HEK293 (cell line): ENCODE measurements at regions not wholly inside any gene's neighbourhood (a gene's known extent, or its start where the extent isn't known, plus 50 kb on each side); places are given as distances from the start of the nearest gene placed in this dataset.
A peak's percentile ranks its signal among the peaks of the same experiment; 100 is the strongest.

Experiments used
- CTCF ChIA-PET: fragments of 350-600 bp; formaldehyde crosslinking; extraction: SDS; loops from one replicate; lab custom pipeline; 2021; ENCODE audit warnings: antibody characterized with exemption; lab: Yijun Ruan, JAX
- POLR2A ChIA-PET: fragments of 300-600 bp; formaldehyde crosslinking; extraction: SDS; loops from one replicate; lab custom pipeline; 2020; ENCODE audit warnings: antibody characterized with exemption, inconsistent platforms; lab: Yijun Ruan, JAX
- H3K27ac ChIP-seq: fragments of 200-500 bp; sonication (Bioruptor generic); 2 replicates; pipeline ENCODE4 v1.5.1; 2014; ENCODE audit warnings: low read depth, low read length, control low read depth, inconsistent platforms; ENCODE audit errors: extremely low read depth
- H3K36me3 ChIP-seq, 2 experiments: fragments of 200-500 bp in 1 of 2; sonication (Bioruptor generic) in 1 of 2; 1 replicate in 1 of 2; 2 replicates in 1 of 2; pipeline ENCODE4 v1.5.1; 2014 to 2017; ENCODE audit warnings: inconsistent platforms in 2 of 2, low read length in 2 of 2; ENCODE audit not compliant: control insufficient read depth in 2 of 2, insufficient read depth in 1 of 2
- H3K4me1 ChIP-seq: fragments of 200-500 bp; sonication (Bioruptor generic); 2 replicates; pipeline ENCODE4 v1.5.1; 2014; ENCODE audit warnings: mild to moderate bottlenecking, low read length, inconsistent platforms; ENCODE audit not compliant: control insufficient read depth, insufficient read depth
- H3K4me3 ChIP-seq: 2 replicates; pipeline ENCODE4 v1.5.1; 2011; ENCODE audit warnings: low read depth, mild to moderate bottlenecking, control low read depth, low read length, moderate library complexity
- H3K9me3 ChIP-seq: fragments of 200-500 bp; sonication (Bioruptor generic); 2 replicates; pipeline ENCODE4 v1.5.1; 2014; ENCODE audit warnings: low read depth, low read length, inconsistent platforms; ENCODE audit not compliant: control insufficient read depth, insufficient read depth
- GFI1B ChIP-seq: fragments of 450-650 bp; formaldehyde crosslinking; IDR thresholded peaks from 2 replicates; pipeline ENCODE4 v1.5.1; 2016; ENCODE audit warnings: missing biosample characterization, missing genetic modification characterization
- HOXA7 ChIP-seq: sonication (generic); formaldehyde crosslinking; IDR thresholded peaks from 2 replicates; pipeline ENCODE4 v1.8.1; 2022; ENCODE audit warnings: missing genetic modification reagents, borderline replicate concordance
- IKZF3 ChIP-seq: fragments of 450-650 bp; IDR thresholded peaks from 2 replicates; pipeline ENCODE4 v1.5.0; 2018; ENCODE audit warnings: missing biosample characterization, mild to moderate bottlenecking, missing genetic modification characterization, moderate library complexity
- INSM2 ChIP-seq: fragments of 450-650 bp; formaldehyde crosslinking; IDR thresholded peaks from 2 replicates; pipeline ENCODE4 v1.5.1; 2016; ENCODE audit warnings: missing biosample characterization, missing genetic modification characterization
- KLF8 ChIP-seq: fragments of 450-650 bp; formaldehyde crosslinking; IDR thresholded peaks from 2 replicates; pipeline ENCODE4 v1.5.1; 2016; ENCODE audit warnings: missing biosample characterization, missing genetic modification characterization
- OVOL3 ChIP-seq: fragments of 450-650 bp; formaldehyde crosslinking; IDR thresholded peaks from 2 replicates; pipeline ENCODE4 v1.5.1; 2016; ENCODE audit warnings: missing biosample characterization, missing genetic modification characterization
- SCRT1 ChIP-seq: fragments of 450-650 bp; formaldehyde crosslinking; IDR thresholded peaks from 2 replicates; pipeline ENCODE4 v1.5.1; 2016; ENCODE audit warnings: missing biosample characterization, missing genetic modification characterization, borderline replicate concordance
- SCRT2 ChIP-seq: fragments of 450-650 bp; formaldehyde crosslinking; IDR thresholded peaks from 2 replicates; pipeline ENCODE4 v1.5.1; 2016; ENCODE audit warnings: missing biosample characterization, missing genetic modification characterization
- ZBTB20 ChIP-seq: fragments of 450-650 bp; formaldehyde crosslinking; IDR thresholded peaks from 2 replicates; pipeline ENCODE4 v1.5.1; 2016; ENCODE audit warnings: missing biosample characterization, missing genetic modification characterization
- ZBTB6 ChIP-seq: fragments of 450-650 bp; formaldehyde crosslinking; IDR thresholded peaks from 2 replicates; pipeline ENCODE4 v1.5.1; 2017; ENCODE audit warnings: missing biosample characterization, missing genetic modification characterization
- ZFP37 ChIP-seq: fragments of 450-650 bp; formaldehyde crosslinking; IDR thresholded peaks from 2 replicates; pipeline ENCODE4 v1.5.1; 2016; ENCODE audit warnings: missing biosample characterization, missing genetic modification characterization
- ZFP41 ChIP-seq: fragments of 450-650 bp; formaldehyde crosslinking; IDR thresholded peaks from 2 replicates; pipeline ENCODE4 v1.5.1; 2016; ENCODE audit warnings: missing biosample characterization, missing genetic modification characterization, borderline replicate concordance
- ZNF302 ChIP-seq: fragments of 450-650 bp; formaldehyde crosslinking; IDR thresholded peaks from 2 replicates; pipeline ENCODE4 v1.5.1; 2016; ENCODE audit warnings: missing biosample characterization, missing genetic modification characterization, low read depth
- ZNF366 ChIP-seq: fragments of 450-650 bp; formaldehyde crosslinking; conservative IDR thresholded peaks from 2 replicates; pipeline ENCODE4 v1.5.1; 2016; ENCODE audit warnings: missing biosample characterization, missing genetic modification characterization
- ZNF404 ChIP-seq: fragments of 450-650 bp; formaldehyde crosslinking; IDR thresholded peaks from 2 replicates; pipeline ENCODE4 v1.5.1; 2017; ENCODE audit warnings: missing biosample characterization, missing genetic modification characterization
- ZNF426 ChIP-seq: fragments of 450-650 bp; formaldehyde crosslinking; IDR thresholded peaks from 2 replicates; pipeline ENCODE4 v1.5.1; 2017; ENCODE audit warnings: missing biosample characterization, missing genetic modification characterization, mild to moderate bottlenecking, inconsistent platforms, moderate library complexity
- ZNF558 ChIP-seq: fragments of 450-650 bp; formaldehyde crosslinking; IDR thresholded peaks from 2 replicates; pipeline ENCODE4 v1.5.1; 2016; ENCODE audit warnings: missing biosample characterization, missing genetic modification characterization
- ZNF561 ChIP-seq: fragments of 450-650 bp; IDR thresholded peaks from 2 replicates; pipeline ENCODE4 v1.5.1; 2018; ENCODE audit warnings: missing biosample characterization, missing genetic modification characterization, borderline replicate concordance
- ZNF654 ChIP-seq: fragments of 450-650 bp; formaldehyde crosslinking; IDR thresholded peaks from 2 replicates; pipeline ENCODE4 v1.5.1; 2016; ENCODE audit warnings: low read depth, missing biosample characterization, missing genetic modification characterization
- ZNF785 ChIP-seq: fragments of 450-650 bp; formaldehyde crosslinking; IDR thresholded peaks from 2 replicates; pipeline ENCODE4 v1.5.1; 2016; ENCODE audit warnings: missing biosample characterization, missing genetic modification characterization
- ZSCAN23 ChIP-seq: fragments of 450-650 bp; formaldehyde crosslinking; IDR thresholded peaks from 2 replicates; pipeline ENCODE4 v1.5.1; 2016; ENCODE audit warnings: missing biosample characterization, missing genetic modification characterization
- TF ChIP-seq, protein P1 (sequence below): fragments of 450-650 bp; formaldehyde crosslinking; IDR thresholded peaks from 2 replicates; pipeline ENCODE4 v1.5.1; 2016; ENCODE audit warnings: missing biosample characterization, missing genetic modification characterization
- TF ChIP-seq, protein P2 (sequence below): fragments of 450-650 bp; IDR thresholded peaks from 2 replicates; pipeline ENCODE4 v1.5.1; 2018; ENCODE audit warnings: missing biosample characterization, mild to moderate bottlenecking, missing genetic modification characterization
- TF ChIP-seq, protein P3 (sequence below): fragments of 450-650 bp; formaldehyde crosslinking; IDR thresholded peaks from 2 replicates; pipeline ENCODE4 v1.5.1; 2016; ENCODE audit warnings: missing biosample characterization, missing genetic modification characterization

DNA sequence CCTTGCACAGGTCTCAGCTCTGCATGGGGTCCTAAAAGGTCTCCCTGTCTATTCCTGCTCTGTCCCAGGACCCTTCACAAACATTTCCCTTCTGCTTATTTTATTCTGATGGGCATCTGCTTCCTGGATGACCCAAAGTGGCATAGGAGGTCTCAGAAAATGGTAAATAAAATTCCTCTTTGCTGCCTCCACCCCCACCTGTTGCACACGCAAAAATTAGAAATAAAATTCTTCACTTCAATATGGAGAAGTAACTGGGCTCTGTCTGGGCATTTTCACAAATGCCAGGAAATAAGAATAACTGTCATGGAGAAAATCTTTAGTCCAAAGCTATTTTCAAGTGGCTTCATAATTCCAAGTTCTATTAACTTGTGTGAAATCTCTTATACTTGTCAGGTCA, 106.6 kb upstream of the MAP1B start:
- ChIA-PET POLR2A (interaction anchor here (0.6 kb wide), 1 partner anchor 25 kb away, joined by 6 read pairs; no protein-coding TSS in a partner anchor), CTCF (no interaction called here)
- Histone ChIP-seq H3K4me1 (no peaks in the 10 kb centered on the region), H3K27ac (no peak overlapping the region), H3K4me3 (no peak overlapping the region), H3K36me3 (no peaks in the 10 kb centered on the region), H3K9me3 (no peaks in the 10 kb centered on the region)
- TF ChIP-seq, protein P1, sequence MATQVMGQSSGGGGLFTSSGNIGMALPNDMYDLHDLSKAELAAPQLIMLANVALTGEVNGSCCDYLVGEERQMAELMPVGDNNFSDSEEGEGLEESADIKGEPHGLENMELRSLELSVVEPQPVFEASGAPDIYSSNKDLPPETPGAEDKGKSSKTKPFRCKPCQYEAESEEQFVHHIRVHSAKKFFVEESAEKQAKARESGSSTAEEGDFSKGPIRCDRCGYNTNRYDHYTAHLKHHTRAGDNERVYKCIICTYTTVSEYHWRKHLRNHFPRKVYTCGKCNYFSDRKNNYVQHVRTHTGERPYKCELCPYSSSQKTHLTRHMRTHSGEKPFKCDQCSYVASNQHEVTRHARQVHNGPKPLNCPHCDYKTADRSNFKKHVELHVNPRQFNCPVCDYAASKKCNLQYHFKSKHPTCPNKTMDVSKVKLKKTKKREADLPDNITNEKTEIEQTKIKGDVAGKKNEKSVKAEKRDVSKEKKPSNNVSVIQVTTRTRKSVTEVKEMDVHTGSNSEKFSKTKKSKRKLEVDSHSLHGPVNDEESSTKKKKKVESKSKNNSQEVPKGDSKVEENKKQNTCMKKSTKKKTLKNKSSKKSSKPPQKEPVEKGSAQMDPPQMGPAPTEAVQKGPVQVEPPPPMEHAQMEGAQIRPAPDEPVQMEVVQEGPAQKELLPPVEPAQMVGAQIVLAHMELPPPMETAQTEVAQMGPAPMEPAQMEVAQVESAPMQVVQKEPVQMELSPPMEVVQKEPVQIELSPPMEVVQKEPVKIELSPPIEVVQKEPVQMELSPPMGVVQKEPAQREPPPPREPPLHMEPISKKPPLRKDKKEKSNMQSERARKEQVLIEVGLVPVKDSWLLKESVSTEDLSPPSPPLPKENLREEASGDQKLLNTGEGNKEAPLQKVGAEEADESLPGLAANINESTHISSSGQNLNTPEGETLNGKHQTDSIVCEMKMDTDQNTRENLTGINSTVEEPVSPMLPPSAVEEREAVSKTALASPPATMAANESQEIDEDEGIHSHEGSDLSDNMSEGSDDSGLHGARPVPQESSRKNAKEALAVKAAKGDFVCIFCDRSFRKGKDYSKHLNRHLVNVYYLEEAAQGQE (tag by site-specific recombination), result no peak
- TF ChIP-seq ZNF558 (tag by site-specific recombination) (no peak), SCRT2 (peak; percentile 88), SCRT1 (tag by site-specific recombination) (peak; percentile 54), ZNF404 (no peak), IKZF3 (tag by site-specific recombination) (no peak), ZNF561 (tag by site-specific recombination) (no peak)
- TF ChIP-seq, protein P2, sequence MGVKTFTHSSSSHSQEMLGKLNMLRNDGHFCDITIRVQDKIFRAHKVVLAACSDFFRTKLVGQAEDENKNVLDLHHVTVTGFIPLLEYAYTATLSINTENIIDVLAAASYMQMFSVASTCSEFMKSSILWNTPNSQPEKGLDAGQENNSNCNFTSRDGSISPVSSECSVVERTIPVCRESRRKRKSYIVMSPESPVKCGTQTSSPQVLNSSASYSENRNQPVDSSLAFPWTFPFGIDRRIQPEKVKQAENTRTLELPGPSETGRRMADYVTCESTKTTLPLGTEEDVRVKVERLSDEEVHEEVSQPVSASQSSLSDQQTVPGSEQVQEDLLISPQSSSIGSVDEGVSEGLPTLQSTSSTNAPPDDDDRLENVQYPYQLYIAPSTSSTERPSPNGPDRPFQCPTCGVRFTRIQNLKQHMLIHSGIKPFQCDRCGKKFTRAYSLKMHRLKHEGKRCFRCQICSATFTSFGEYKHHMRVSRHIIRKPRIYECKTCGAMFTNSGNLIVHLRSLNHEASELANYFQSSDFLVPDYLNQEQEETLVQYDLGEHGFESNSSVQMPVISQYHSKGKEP (tag by site-specific recombination), result no peak

DNA sequence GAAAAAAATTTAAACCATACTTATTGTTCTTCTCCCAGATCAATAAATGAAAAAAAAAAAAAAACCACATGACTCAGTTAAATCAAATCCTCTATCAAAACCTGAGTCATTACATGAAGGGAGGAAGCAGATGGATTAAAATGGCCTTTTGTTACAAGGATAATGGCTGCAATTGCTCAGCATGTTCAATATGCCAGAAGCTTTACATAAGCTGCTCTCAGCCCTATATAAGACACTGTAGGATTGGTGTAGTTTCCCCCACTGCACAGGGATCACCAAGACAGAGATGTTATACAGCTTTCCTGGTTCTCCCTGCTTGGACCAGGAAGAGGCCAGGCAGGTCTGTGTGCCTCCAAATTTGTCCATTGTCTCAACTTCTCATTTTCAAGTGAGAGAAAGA, 101.6 kb upstream of the MAP1B start:
- no peak overlapping the region for H3K27ac ChIP-seq
- ChIA-PET CTCF (interaction anchor here (0.7 kb wide), 1 partner anchor 301 kb away, joined by 4 read pairs; no protein-coding TSS in a partner anchor), POLR2A (no interaction called here)
- TF ChIP-seq OVOL3 (no peak), ZNF426 (tag by site-specific recombination) (no peak), ZNF654 (tag by site-specific recombination) (no peak), ZNF785 (tag by site-specific recombination) (no peak), ZBTB20 (peak; percentile 31; the same call in 1 of the 2 replicates), ZSCAN23 (no peak), ZBTB6 (tag by site-specific recombination) (no peak), KLF8 (no peak)
- no peak overlapping the region for H3K4me3 ChIP-seq
- no peaks in the 10 kb centered on the region for H3K36me3 ChIP-seq
- no peaks in the 10 kb centered on the region for H3K9me3 ChIP-seq
- H3K4me1 ChIP-seq, result no peaks in the 10 kb centered on the region

DNA sequence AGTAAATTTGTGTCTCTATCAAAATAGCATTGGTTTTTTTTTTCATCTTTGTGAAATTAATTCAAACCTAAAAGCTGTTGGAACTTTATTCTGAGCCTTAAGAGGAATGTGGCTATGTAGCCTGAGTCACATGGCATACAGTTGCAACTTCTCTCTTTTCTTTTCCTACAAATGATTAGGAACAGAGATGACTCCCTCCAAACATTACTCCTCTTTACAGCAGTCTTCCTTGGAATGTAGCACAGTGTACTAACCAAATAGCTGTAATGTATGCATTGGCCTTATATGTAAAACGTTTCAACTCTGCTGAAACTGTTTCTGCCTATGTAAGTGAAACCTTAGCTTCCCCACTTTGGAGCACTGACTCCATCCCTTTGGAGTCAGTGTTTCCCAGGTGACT, 100.9 kb upstream of the MAP1B start:
- POLR2A ChIA-PET, result no interaction called here
- H3K27ac ChIP-seq, result no peak overlapping the region
- H3K9me3 ChIP-seq, result no peaks in the 10 kb centered on the region
- no peak overlapping the region for H3K4me3 ChIP-seq
- no peaks in the 10 kb centered on the region for H3K36me3 ChIP-seq
- no peaks in the 10 kb centered on the region for H3K4me1 ChIP-seq
- CTCF ChIA-PET, result interaction anchor here (0.6 to 1.8 kb wide), 2 partner anchors 13 to 302 kb away, joined by 3 to 6 read pairs; no protein-coding TSS in a partner anchor
- no peak for TF ChIP-seq HOXA7 (CRISPR knock-in tag)
- no peak for TF ChIP-seq INSM2 (tag by site-specific recombination)
- no peak for TF ChIP-seq ZFP37 (tag by site-specific recombination)
- TF ChIP-seq GFI1B (tag by site-specific recombination), result no peak
- no peak for TF ChIP-seq ZFP41 (tag by site-specific recombination)
- TF ChIP-seq, protein P3, sequence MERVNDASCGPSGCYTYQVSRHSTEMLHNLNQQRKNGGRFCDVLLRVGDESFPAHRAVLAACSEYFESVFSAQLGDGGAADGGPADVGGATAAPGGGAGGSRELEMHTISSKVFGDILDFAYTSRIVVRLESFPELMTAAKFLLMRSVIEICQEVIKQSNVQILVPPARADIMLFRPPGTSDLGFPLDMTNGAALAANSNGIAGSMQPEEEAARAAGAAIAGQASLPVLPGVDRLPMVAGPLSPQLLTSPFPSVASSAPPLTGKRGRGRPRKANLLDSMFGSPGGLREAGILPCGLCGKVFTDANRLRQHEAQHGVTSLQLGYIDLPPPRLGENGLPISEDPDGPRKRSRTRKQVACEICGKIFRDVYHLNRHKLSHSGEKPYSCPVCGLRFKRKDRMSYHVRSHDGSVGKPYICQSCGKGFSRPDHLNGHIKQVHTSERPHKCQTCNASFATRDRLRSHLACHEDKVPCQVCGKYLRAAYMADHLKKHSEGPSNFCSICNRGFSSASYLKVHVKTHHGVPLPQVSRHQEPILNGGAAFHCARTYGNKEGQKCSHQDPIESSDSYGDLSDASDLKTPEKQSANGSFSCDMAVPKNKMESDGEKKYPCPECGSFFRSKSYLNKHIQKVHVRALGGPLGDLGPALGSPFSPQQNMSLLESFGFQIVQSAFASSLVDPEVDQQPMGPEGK (tag by site-specific recombination), result no peak
- no peak for TF ChIP-seq ZNF366
- no peak for TF ChIP-seq ZNF302 (tag by site-specific recombination)
